Stomach (tissue), 8 donors: ENCODE measurements at regions not wholly inside any gene's neighbourhood (a gene's known extent, or its start where the extent isn't known, plus 50 kb on each side); places are given as distances from the start of the nearest gene placed in this dataset.

Experiments used
- DNase-seq, 2 donors: peaks; one replicate each; pipeline versions ENCODE4 v3.0.0 to v3.0.0-alpha.2; 2013 to 2019
- H3K27ac ChIP-seq, 5 donors: fragments of 200-600 bp in 4 of 5; sonication (generic) in 4 of 5; one replicate each; pipeline ENCODE4 v1.5.1; 2013 to 2019; ENCODE audit warnings: mild to moderate bottlenecking in 1 of 5, moderate library complexity in 1 of 5
- H3K27me3 ChIP-seq, 3 donors: fragments of 200-600 bp; sonication (generic); one replicate each; pipeline ENCODE4 v1.5.1; 2017 to 2019; ENCODE audit warnings: mixed run types in 1 of 3
- H3K36me3 ChIP-seq, 4 donors: fragments of 200-600 bp; sonication (generic); 1 replicate in 3 of 4; 2 replicates in 1 of 4; pipeline ENCODE4 v1.5.1; 2016 to 2019
- H3K4me1 ChIP-seq, 4 donors: fragments of 200-600 bp; sonication (generic); one replicate each; pipeline ENCODE4 v1.5.1; 2016 to 2019
- H3K4me3 ChIP-seq, 4 donors: fragments of 200-600 bp; sonication (generic) in 3 of 4; one replicate each; pipeline ENCODE4 v1.5.1; 2016 to 2019; ENCODE audit warnings: mild to moderate bottlenecking in 1 of 4
- H3K9me3 ChIP-seq, 4 donors: fragments of 200-600 bp; sonication (generic); one replicate each; pipeline ENCODE4 v1.5.1; 2016 to 2019
- EP300 ChIP-seq: sonication (generic); formaldehyde crosslinking; IDR thresholded peaks from one replicate; pipeline ENCODE4 v1.6.1; 2017; ENCODE audit warnings: antibody characterized with exemption
- POLR2A ChIP-seq, 4 donors: fragments of 450-650 bp; IDR thresholded peaks; one replicate each; pipeline ENCODE4 v1.6.1; 2016; ENCODE audit warnings: antibody characterized with exemption in 4 of 4, control low read depth in 2 of 4, mild to moderate bottlenecking in 1 of 4, moderate library complexity in 1 of 4
- POLR2AphosphoS5 ChIP-seq, 3 donors: sonication (generic); formaldehyde crosslinking; IDR thresholded peaks; one replicate each; pipeline ENCODE4 v1.6.1; 2016; ENCODE audit warnings: antibody characterized with exemption in 3 of 3
- WGBS, 5 donors: extraction: QIAGEN DNeasy Blood & Tissue Kit in 3 of 5; methylation state at CpG; one replicate each; pipeline versions ENCODE4 v1.1.5 to v1.1.7; 2013 to 2018; 5-methylcytosine and 5-hydroxymethylcytosine counted together
- intact Hi-C: fragments of 100-400 bp; cut with DNase I; formaldehyde crosslinking; loops from one replicate; pipeline ENCODE4 v1.15.1; 2023; ENCODE audit warnings: low total_unique reads
- TF ChIP-seq, protein P1 (sequence below), 7 experiments: fragments of 450-650 bp in 4 of 7; fragments of 200-600 bp in 3 of 7; sonication (generic) in 3 of 7; IDR thresholded peaks; one replicate each; pipeline ENCODE4 v1.5.1; 2016 to 2019; ENCODE audit warnings: antibody characterized with exemption in 7 of 7, control low read depth in 2 of 7, mild to moderate bottlenecking in 1 of 7
- donor health status: healthy with polysubstance abuse.
- donor health status: Bipolar disorder and iron deficiency.
- donor health status: healthy.

DNA sequence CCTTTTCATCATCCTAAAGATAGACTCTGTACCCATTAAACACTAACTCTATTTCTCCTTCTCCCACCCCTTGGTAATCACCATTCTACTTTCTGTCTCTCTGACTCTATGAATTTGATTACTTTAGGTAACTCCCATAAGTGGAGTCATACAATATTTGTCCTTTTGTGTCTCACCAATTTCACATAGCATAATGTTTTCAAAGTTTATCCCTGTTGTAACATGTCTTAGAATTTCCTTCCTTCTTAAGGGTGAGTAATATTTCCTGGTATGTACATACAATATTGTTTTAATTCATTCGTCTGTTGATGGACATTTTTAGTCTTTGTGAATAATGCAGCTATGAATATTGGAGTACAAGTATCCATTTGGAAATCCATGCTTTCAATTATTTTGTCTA lies 50.9 kb upstream of the CDCA7L start:
- Histone ChIP-seq H3K9me3 (no peaks in the 10 kb centered on the region), H3K36me3 (no peaks in the 10 kb centered on the region), H3K27me3 (peaks cover 0 to 3% (median 0%) of the 10 kb centered on the region in 3 donors), H3K4me3 (no peak overlapping the region), H3K27ac (no peak overlapping the region), H3K4me1 (peaks cover 0 to 8% (median 3%) of the 10 kb centered on the region in 4 donors)
- 55 to 61% (median 58%) methylated on average over 1 of the region's 1 CpG for WGBS, 5 donors
- DNase-seq: no peak
- TF ChIP-seq, protein P1, sequence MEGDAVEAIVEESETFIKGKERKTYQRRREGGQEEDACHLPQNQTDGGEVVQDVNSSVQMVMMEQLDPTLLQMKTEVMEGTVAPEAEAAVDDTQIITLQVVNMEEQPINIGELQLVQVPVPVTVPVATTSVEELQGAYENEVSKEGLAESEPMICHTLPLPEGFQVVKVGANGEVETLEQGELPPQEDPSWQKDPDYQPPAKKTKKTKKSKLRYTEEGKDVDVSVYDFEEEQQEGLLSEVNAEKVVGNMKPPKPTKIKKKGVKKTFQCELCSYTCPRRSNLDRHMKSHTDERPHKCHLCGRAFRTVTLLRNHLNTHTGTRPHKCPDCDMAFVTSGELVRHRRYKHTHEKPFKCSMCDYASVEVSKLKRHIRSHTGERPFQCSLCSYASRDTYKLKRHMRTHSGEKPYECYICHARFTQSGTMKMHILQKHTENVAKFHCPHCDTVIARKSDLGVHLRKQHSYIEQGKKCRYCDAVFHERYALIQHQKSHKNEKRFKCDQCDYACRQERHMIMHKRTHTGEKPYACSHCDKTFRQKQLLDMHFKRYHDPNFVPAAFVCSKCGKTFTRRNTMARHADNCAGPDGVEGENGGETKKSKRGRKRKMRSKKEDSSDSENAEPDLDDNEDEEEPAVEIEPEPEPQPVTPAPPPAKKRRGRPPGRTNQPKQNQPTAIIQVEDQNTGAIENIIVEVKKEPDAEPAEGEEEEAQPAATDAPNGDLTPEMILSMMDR (IDR thresholded peaks at IDR 0.05): no peak
- TF ChIP-seq POLR2A (IDR thresholded peaks at IDR 0.05) (no peak), POLR2AphosphoS5 (IDR thresholded peaks at IDR 0.05) (no peak), EP300 (no peak)
- intact Hi-C loops: no loop called here
